Skeletal muscle satellite cell (primary cell): ENCODE measurements at regions not wholly inside any gene's neighbourhood (a gene's known extent, or its start where the extent isn't known, plus 50 kb on each side); places are given as distances from the start of the nearest gene placed in this dataset.

Experiments
- H3K27me3 ChIP-seq: 2 replicates; pipeline ENCODE4 v1.7.0; 2013; ENCODE audit warnings: low read length; ENCODE audit not compliant: control insufficient read depth, insufficient read depth
- H3K36me3 ChIP-seq: 2 replicates; pipeline ENCODE4 v1.7.0; 2013; ENCODE audit warnings: mild to moderate bottlenecking, control low read depth, low read length; ENCODE audit not compliant: insufficient read depth
- H3K4me1 ChIP-seq: 2 replicates; pipeline ENCODE4 v1.7.0; 2013; ENCODE audit warnings: low read length; ENCODE audit not compliant: control insufficient read depth, insufficient read depth
- H3K4me2 ChIP-seq: 2 replicates; pipeline ENCODE4 v1.7.0; 2013; ENCODE audit warnings: mild to moderate bottlenecking, low read length
- H3K4me3 ChIP-seq: 2 replicates; pipeline ENCODE4 v1.7.0; 2013; ENCODE audit warnings: low read length
- H3K9ac ChIP-seq: 2 replicates; pipeline ENCODE4 v1.7.0; 2013; ENCODE audit warnings: mild to moderate bottlenecking, low read depth, low read length, moderate library complexity
- H3K9me3 ChIP-seq: replicated peaks from 2 replicates; pipeline ENCODE4 v1.7.0; 2013; ENCODE audit warnings: mild to moderate bottlenecking, control low read depth, low read length

- Histone ChIP-seq H3K36me3 (no peaks in the 10 kb centered on the region), H3K9ac (no peak overlapping the region), H3K4me2 (no peak overlapping the region), H3K27me3 (no peaks in the 10 kb centered on the region), H3K9me3 (no peaks in the 10 kb centered on the region), H3K4me3 (no peak overlapping the region), H3K4me1 (no peaks in the 10 kb centered on the region)
Measured at GRCh38 chr6:98094696-98095095, 739.7 kb upstream of the POU3F2 start.

- Histone ChIP-seq H3K4me3 (no peak overlapping the region), H3K4me1 (no peaks in the 10 kb centered on the region), H3K27me3 (no peaks in the 10 kb centered on the region), H3K36me3 (no peaks in the 10 kb centered on the region), H3K9me3 (no peaks in the 10 kb centered on the region), H3K4me2 (no peak overlapping the region), H3K9ac (no peak overlapping the region)
Measured at GRCh38 chr6:98107801-98108200, 726.6 kb upstream of the POU3F2 start.

- Histone ChIP-seq H3K4me2 (no peak overlapping the region), H3K27me3 (no peaks in the 10 kb centered on the region), H3K36me3 (no peaks in the 10 kb centered on the region), H3K9ac (no peak overlapping the region), H3K4me1 (no peaks in the 10 kb centered on the region), H3K9me3 (no peaks in the 10 kb centered on the region), H3K4me3 (no peak overlapping the region)
Measured at GRCh38 chr6:98116455-98116854, 717.9 kb upstream of the POU3F2 start.

- Histone ChIP-seq H3K36me3 (no peaks in the 10 kb centered on the region), H3K4me3 (no peak overlapping the region), H3K9ac (no peak overlapping the region), H3K27me3 (no peaks in the 10 kb centered on the region), H3K4me1 (no peaks in the 10 kb centered on the region), H3K4me2 (no peak overlapping the region), H3K9me3 (no peaks in the 10 kb centered on the region)
Measured at GRCh38 chr6:98117068-98117467, 717.3 kb upstream of the POU3F2 start.

GRCh38 chr6:98118397-98119045, 715.9 kb upstream of the POU3F2 start:
- H3K36me3 ChIP-seq = no peaks in the 10 kb centered on the region
- H3K4me2 ChIP-seq = no peak overlapping the region
- H3K9me3 ChIP-seq = no peaks in the 10 kb centered on the region
- H3K27me3 ChIP-seq = no peaks in the 10 kb centered on the region
- H3K4me1 ChIP-seq = no peaks in the 10 kb centered on the region
- H3K9ac ChIP-seq = no peak overlapping the region
- H3K4me3 ChIP-seq = no peak overlapping the region

GRCh38 chr6:98124171-98124570, 710.2 kb upstream of the POU3F2 start:
- Histone ChIP-seq H3K9me3 (no peaks in the 10 kb centered on the region), H3K4me2 (no peak overlapping the region), H3K4me3 (no peak overlapping the region), H3K9ac (no peak overlapping the region), H3K36me3 (no peaks in the 10 kb centered on the region), H3K4me1 (no peaks in the 10 kb centered on the region), H3K27me3 (no peaks in the 10 kb centered on the region)

GRCh38 chr6:98131290-98131990, 702.9 kb upstream of the POU3F2 start:
- H3K4me2 ChIP-seq = no peak overlapping the region
- H3K9me3 ChIP-seq = no peaks in the 10 kb centered on the region
- H3K27me3 ChIP-seq = no peaks in the 10 kb centered on the region
- H3K4me3 ChIP-seq = no peak overlapping the region
- no peaks in the 10 kb centered on the region for H3K36me3 ChIP-seq
- no peaks in the 10 kb centered on the region for H3K4me1 ChIP-seq
- H3K9ac ChIP-seq = no peak overlapping the region

- no peak overlapping the region for H3K9ac ChIP-seq
- H3K4me3 ChIP-seq = no peak overlapping the region
- no peaks in the 10 kb centered on the region for H3K36me3 ChIP-seq
- no peak overlapping the region for H3K4me2 ChIP-seq
- H3K9me3 ChIP-seq = no peaks in the 10 kb centered on the region
- H3K27me3 ChIP-seq = no peaks in the 10 kb centered on the region
- H3K4me1 ChIP-seq = no peaks in the 10 kb centered on the region
Measured at GRCh38 chr6:98136333-98136732, 698.0 kb upstream of the POU3F2 start.

GRCh38 chr6:98137391-98137790, 697.0 kb upstream of the POU3F2 start:
- no peaks in the 10 kb centered on the region for H3K4me1 ChIP-seq
- H3K4me2 ChIP-seq = no peak overlapping the region
- no peaks in the 10 kb centered on the region for H3K9me3 ChIP-seq
- H3K9ac ChIP-seq = no peak overlapping the region
- H3K4me3 ChIP-seq = no peak overlapping the region
- no peaks in the 10 kb centered on the region for H3K36me3 ChIP-seq
- no peaks in the 10 kb centered on the region for H3K27me3 ChIP-seq

- no peaks in the 10 kb centered on the region for H3K4me1 ChIP-seq
Measured at GRCh38 chr6:98142839-98143238, 691.5 kb upstream of the POU3F2 start.

GRCh38 chr6:98146656-98147055, 687.7 kb upstream of the POU3F2 start:
- Histone ChIP-seq H3K36me3 (no peaks in the 10 kb centered on the region), H3K27me3 (no peaks in the 10 kb centered on the region), H3K4me2 (no peak overlapping the region), H3K9ac (no peak overlapping the region), H3K4me1 (no peaks in the 10 kb centered on the region), H3K4me3 (no peak overlapping the region), H3K9me3 (no peaks in the 10 kb centered on the region)

More at GRCh38 chr6:98142839-98143238, 691.5 kb upstream of the POU3F2 start:
- Histone ChIP-seq H3K9ac (no peak overlapping the region), H3K9me3 (no peaks in the 10 kb centered on the region), H3K36me3 (no peaks in the 10 kb centered on the region), H3K4me3 (no peak overlapping the region), H3K4me2 (no peak overlapping the region), H3K27me3 (no peaks in the 10 kb centered on the region)

GRCh38 chr6:98156580-98156979, 677.8 kb upstream of the POU3F2 start:
- Histone ChIP-seq H3K9ac (no peak overlapping the region), H3K27me3 (no peaks in the 10 kb centered on the region), H3K4me3 (no peak overlapping the region), H3K4me1 (no peaks in the 10 kb centered on the region), H3K4me2 (no peak overlapping the region), H3K9me3 (no peaks in the 10 kb centered on the region), H3K36me3 (no peaks in the 10 kb centered on the region)
